ENCODE measurements at regions not wholly inside any gene's neighbourhood (a gene's known extent, or its start where the extent isn't known, plus 50 kb on each side); places are given as distances from the start of the nearest gene placed in this dataset.
"Not testable (repeated sequence)": the region's sequence is repeated elsewhere in the genome, so short reads cannot be mapped to it uniquely, and the experiment has no call there.

DNA sequence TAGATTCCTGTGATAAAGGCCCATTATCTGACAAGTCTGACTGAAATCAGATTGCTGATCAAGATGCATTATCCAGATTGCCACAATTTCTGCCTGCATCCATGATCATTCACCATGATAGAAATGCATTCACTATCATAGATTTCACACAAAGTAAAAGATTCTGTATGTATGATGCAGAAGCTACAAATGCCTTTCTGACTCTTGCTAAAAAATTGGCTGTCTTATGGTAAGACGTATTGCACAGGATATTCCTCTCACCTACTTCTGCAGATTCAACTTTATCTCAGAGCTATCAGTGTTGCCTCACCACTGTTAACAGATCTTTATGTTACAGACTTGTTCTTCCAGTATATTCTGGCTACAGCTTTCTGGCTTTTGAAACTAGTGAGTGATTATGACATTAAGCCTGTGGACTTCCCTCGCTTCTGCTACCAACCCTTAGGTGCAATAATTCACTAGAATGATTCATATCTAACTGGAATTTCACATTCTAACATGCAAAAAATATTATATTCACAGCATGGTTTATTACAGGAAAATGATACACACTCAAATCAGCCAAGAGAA lies 955.3 kb downstream of the EPHA3 start:
- no peak for DNase-seq (ENCODE audit: low spot score in 2 of 2)
- no peak overlapping the region for H3K4me3 ChIP-seq (ENCODE audit: low read depth, poor library complexity, severe bottlenecking)
- intact Hi-C loops (cut with DNase I; ENCODE audit: low total_unique reads) = no loop called here
- TF ChIP-seq CTCF (IDR thresholded peaks at IDR 0.05) (no peak), POLR2A (IDR thresholded peaks at IDR 0.05) (no peak)
- 51 to 53% methylated on average over 2 of the region's 2 CpGs for WGBS, 2 donors

GRCh38 chr3:90068783-90069182 lies 961.4 kb downstream of the EPHA3 start:
- 78 to 86% methylated on average over 3 of the region's 3 CpGs for WGBS, 2 donors
- no peak for TF ChIP-seq POLR2A (IDR thresholded peaks at IDR 0.05)
- no peak for TF ChIP-seq CTCF (IDR thresholded peaks at IDR 0.05)
- no peak overlapping the region for H3K4me3 ChIP-seq (ENCODE audit: low read depth, poor library complexity, severe bottlenecking)
- DNase-seq (ENCODE audit: low spot score in 2 of 2) = no peak
- intact Hi-C loops (cut with DNase I; ENCODE audit: low total_unique reads) = no loop called here

GRCh38 chr3:90069748-90070147 lies 962.3 kb downstream of the EPHA3 start:
- no peak overlapping the region for H3K4me3 ChIP-seq (ENCODE audit: low read depth, poor library complexity, severe bottlenecking)
- 24 to 28% methylated on average over 1 of the region's 1 CpG for WGBS, 2 donors
- intact Hi-C loops (cut with DNase I; ENCODE audit: low total_unique reads) = no loop called here
- TF ChIP-seq CTCF (IDR thresholded peaks at IDR 0.05) = no peak
- no peak for DNase-seq (ENCODE audit: low spot score in 2 of 2)

DNA sequence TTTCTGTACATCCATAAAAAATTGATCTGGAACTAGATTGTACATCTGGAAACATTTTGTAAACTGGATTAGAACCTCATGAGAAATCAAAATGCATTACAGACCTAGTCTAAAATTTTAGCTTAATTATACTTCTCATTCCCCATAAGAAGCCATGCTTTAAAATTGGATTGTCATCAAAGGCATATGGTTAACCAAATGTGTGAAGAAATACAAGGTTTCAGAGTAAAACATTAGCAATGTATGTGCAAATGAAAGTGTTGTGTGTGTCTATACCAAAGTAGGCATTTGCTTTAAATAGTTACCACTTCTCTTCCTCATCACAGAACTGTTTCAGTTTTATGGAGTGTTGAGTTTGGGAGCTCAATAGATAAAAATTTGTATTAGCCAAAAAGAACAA lies 968.7 kb downstream of the EPHA3 start:
- no peak for DNase-seq (ENCODE audit: low spot score in 2 of 2)
- no peak overlapping the region for H3K4me3 ChIP-seq (ENCODE audit: low read depth, poor library complexity, severe bottlenecking)
- intact Hi-C loops (cut with DNase I; ENCODE audit: low total_unique reads) = no loop called here
- TF ChIP-seq POLR2A (IDR thresholded peaks at IDR 0.05) = no peak
- TF ChIP-seq CTCF (IDR thresholded peaks at IDR 0.05) = no peak

DNA sequence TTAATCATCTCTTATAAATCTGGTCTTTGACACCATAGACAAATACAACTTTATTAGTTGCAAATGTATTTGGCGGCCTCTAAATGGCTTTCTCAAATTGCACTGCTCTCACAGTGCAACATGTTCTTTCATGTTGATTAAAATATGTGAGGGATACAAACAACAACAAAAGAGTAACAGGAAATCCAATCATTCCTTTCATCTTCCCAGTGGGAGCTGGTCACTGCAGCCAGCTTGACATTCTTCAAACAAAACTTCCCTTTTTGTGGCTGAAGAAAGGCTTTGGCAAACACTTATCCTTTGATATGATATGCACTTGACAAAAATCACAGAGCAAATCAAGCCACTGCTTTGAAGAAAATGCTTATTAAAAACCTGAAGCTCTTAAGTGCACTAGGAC lies 973.6 kb downstream of the EPHA3 start:
- DNase-seq (ENCODE audit: low spot score in 2 of 2) = no peak
- intact Hi-C loops (cut with DNase I; ENCODE audit: low total_unique reads) = no loop called here
- 24 to 28% methylated on average over 1 of the region's 1 CpG for whole genome bisulfite sequencing, 2 donors
- H3K4me3 ChIP-seq (ENCODE audit: low read depth, poor library complexity, severe bottlenecking) = no peak overlapping the region
- no peak for TF ChIP-seq CTCF (IDR thresholded peaks at IDR 0.05)
- no peak for TF ChIP-seq POLR2A (IDR thresholded peaks at IDR 0.05)

DNA sequence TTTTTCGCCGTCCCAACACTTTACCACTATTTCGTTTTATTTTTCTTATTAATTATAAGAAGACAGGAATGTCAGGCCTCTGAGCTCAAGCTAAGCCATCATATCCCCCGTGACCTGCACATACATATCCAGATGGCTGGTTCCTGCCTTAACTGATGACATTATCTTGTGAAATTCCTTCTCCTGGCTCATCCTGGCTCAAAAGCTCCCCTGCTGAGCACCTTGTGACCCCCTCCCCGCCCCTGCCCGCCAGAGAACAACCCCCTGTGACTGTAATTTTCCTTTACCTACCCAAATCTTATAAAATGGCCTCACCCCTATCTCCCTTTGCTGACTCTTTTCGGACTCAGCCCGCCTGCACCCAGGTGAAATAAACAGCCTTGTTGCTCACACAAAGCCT lies 978.9 kb downstream of the EPHA3 start:
- intact Hi-C loops (cut with DNase I; ENCODE audit: low total_unique reads); DNase-seq (ENCODE audit: low spot score in 2 of 2); H3K4me3 ChIP-seq (ENCODE audit: low read depth, poor library complexity, severe bottlenecking): not testable (repeated sequence)
- WGBS, 2 donors = 82 to 86% methylated on average over 8 of the region's 8 CpGs
